ENCODE measurements at regions not wholly inside any gene's neighbourhood (a gene's known extent, or its start where the extent isn't known, plus 50 kb on each side); places are given as distances from the start of the nearest gene placed in this dataset.

DNA sequence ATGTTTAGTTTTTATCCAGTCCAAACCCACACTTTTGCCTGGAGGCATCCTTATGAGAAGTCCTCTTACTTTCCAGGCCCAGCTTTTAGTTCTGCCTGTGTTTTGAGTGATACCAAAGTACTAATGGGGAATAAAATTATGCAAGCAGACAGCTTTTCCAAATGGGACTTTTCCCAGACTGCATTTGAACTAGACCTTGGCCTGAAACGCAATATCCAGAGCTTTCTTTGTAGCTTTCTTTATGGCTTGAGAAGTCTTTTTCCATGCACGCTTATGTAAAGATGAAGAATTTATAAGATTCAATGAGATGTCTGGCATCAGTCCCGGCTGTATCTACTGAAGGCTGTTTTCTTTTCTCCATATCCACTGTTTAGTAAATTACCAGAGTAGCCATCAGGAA, 236.6 kb upstream of the RAB4A start:
- TF ChIP-seq, protein P1, sequence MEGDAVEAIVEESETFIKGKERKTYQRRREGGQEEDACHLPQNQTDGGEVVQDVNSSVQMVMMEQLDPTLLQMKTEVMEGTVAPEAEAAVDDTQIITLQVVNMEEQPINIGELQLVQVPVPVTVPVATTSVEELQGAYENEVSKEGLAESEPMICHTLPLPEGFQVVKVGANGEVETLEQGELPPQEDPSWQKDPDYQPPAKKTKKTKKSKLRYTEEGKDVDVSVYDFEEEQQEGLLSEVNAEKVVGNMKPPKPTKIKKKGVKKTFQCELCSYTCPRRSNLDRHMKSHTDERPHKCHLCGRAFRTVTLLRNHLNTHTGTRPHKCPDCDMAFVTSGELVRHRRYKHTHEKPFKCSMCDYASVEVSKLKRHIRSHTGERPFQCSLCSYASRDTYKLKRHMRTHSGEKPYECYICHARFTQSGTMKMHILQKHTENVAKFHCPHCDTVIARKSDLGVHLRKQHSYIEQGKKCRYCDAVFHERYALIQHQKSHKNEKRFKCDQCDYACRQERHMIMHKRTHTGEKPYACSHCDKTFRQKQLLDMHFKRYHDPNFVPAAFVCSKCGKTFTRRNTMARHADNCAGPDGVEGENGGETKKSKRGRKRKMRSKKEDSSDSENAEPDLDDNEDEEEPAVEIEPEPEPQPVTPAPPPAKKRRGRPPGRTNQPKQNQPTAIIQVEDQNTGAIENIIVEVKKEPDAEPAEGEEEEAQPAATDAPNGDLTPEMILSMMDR (IDR thresholded peaks at IDR 0.05): no peak
- no peak for TF ChIP-seq EP300 (IDR thresholded peaks at IDR 0.05)
- no peak for TF ChIP-seq POLR2A (IDR thresholded peaks at IDR 0.05)
- no peak for TF ChIP-seq POLR2AphosphoS5 (IDR thresholded peaks at IDR 0.05)
